ENCODE measurements at regions not wholly inside any gene's neighbourhood (a gene's known extent, or its start where the extent isn't known, plus 50 kb on each side); places are given as distances from the start of the nearest gene placed in this dataset.

DNA sequence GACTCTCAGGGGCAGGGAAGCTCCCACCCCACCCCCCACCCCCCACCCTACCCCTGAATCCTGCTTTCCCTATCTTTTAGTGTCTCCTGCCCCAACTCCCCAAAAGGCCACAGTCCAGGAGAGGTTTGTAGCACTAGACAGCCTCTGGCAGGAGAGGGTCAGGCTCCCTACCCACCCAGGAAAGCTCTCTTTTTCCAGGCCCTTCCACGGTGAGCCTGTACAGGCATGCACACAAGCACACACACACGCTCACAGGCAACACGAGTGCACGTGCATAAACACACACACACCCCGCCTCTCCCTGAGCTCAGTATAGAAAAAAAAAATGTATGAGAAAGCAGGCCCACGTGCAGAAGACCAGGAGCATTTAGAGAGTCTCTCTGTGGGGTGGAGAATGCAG is 414.0 kb downstream of the MN1 start:
- Histone ChIP-seq H3K27ac (ENCODE audit: low read depth, low read length, poor library complexity, severe bottlenecking) (no peak overlapping the region), H3K27me3 (replicated peaks; ENCODE audit: insufficient read depth, low read depth, low read length, poor library complexity) (no peaks in the 10 kb centered on the region), H3K36me3 (ENCODE audit: insufficient read depth, low read length, poor library complexity, severe bottlenecking) (no peaks in the 10 kb centered on the region), H3K4me1 (ENCODE audit: insufficient read depth, low read length, poor library complexity, severe bottlenecking) (peaks cover 7% of the 10 kb centered on the region), H3K4me3 (ENCODE audit: low read depth, low read length, poor library complexity, severe bottlenecking) (no peak overlapping the region), H3K9me3 (ENCODE audit: low read depth, low read length, poor library complexity, severe bottlenecking) (no peaks in the 10 kb centered on the region)
- no TSS peak for BruUV-seq (replicated peaks)
- intact Hi-C loops (cut with micrococcal nuclease; ENCODE audit: unreplicated experiment), result no loop called here
- no peak for DNase-seq (ENCODE audit: low spot score)
- POLR2A ChIA-PET (ENCODE audit: low non-redundant PET), result no interaction called here
- no peak for TF ChIP-seq EZH2 (IDR thresholded peaks at IDR 0.05; ENCODE audit: borderline replicate concordance, low read depth, low read length, poor library complexity, severe bottlenecking)
- no peak for TF ChIP-seq CTCF (conservative IDR thresholded peaks at IDR 0.05; ENCODE audit: low read depth, low read length)
- CTCF ChIA-PET, result no interaction called here

DNA sequence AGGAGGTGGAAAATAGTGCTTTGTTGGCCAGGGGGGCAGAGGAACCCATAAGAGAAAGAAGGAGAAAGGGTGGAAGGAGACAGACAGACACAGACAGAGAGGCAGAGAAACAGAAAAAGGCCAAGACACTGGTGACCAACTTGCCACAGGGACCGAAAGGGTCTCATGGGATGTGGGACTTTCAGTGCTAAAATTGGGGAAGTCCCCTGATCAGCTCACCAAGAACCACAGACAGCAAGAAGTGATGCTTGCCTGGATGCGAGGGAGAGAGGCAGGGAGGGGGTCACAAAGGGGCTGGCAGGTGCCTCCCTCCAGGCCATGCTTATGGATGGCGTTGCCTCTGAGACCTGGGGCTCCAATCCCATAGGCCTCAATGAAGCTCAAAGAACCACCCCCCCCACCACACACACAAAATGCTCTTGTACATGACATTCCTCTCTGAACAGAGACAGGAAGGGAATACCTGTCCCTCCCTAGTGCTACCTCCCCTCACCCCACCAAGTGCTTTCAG is 413.4 kb downstream of the MN1 start:
- no TSS peak for BruUV-seq (replicated peaks)
- ChIA-PET POLR2A (ENCODE audit: low non-redundant PET) (no interaction called here), CTCF (no interaction called here)
- H3K36me3 ChIP-seq (ENCODE audit: insufficient read depth, low read length, poor library complexity, severe bottlenecking), result no peaks in the 10 kb centered on the region
- TF ChIP-seq EZH2 (IDR thresholded peaks at IDR 0.05; ENCODE audit: borderline replicate concordance, low read depth, low read length, poor library complexity, severe bottlenecking), result no peak
- TF ChIP-seq CTCF (conservative IDR thresholded peaks at IDR 0.05; ENCODE audit: low read depth, low read length), result no peak
- no peak overlapping the region for H3K4me3 ChIP-seq (ENCODE audit: low read depth, low read length, poor library complexity, severe bottlenecking)
- H3K27ac ChIP-seq (ENCODE audit: low read depth, low read length, poor library complexity, severe bottlenecking), result no peak overlapping the region
- no peak for DNase-seq (ENCODE audit: low spot score)
- H3K4me1 ChIP-seq (ENCODE audit: insufficient read depth, low read length, poor library complexity, severe bottlenecking), result peaks cover 7% of the 10 kb centered on the region
- intact Hi-C loops (cut with micrococcal nuclease; ENCODE audit: unreplicated experiment), result no loop called here
- H3K27me3 ChIP-seq (replicated peaks; ENCODE audit: insufficient read depth, low read depth, low read length, poor library complexity), result no peaks in the 10 kb centered on the region
- no peaks in the 10 kb centered on the region for H3K9me3 ChIP-seq (ENCODE audit: low read depth, low read length, poor library complexity, severe bottlenecking)

DNA sequence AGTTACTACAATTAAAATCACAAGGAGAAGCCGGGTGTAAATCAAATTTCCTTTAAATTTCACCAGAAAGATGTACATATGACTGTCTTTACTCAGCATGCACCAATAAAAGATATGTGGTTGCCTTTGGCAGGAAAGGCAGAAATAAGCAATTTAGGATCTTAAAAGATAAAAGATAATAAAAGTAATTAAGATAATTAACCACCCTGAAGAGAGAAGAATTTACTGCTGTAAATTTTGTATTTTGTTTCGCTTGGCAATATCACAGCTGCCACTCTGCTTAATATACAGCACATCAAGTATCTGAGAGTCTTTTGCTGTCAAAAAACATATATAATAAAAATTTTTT is 411.9 kb downstream of the MN1 start:
- no TSS peak for BruUV-seq (replicated peaks)
- ChIA-PET POLR2A (ENCODE audit: low non-redundant PET) (no interaction called here), CTCF (no interaction called here)
- Histone ChIP-seq H3K4me3 (ENCODE audit: low read depth, low read length, poor library complexity, severe bottlenecking) (no peak overlapping the region), H3K9me3 (ENCODE audit: low read depth, low read length, poor library complexity, severe bottlenecking) (no peaks in the 10 kb centered on the region), H3K27me3 (replicated peaks; ENCODE audit: insufficient read depth, low read depth, low read length, poor library complexity) (no peaks in the 10 kb centered on the region), H3K27ac (ENCODE audit: low read depth, low read length, poor library complexity, severe bottlenecking) (no peak overlapping the region), H3K36me3 (ENCODE audit: insufficient read depth, low read length, poor library complexity, severe bottlenecking) (no peaks in the 10 kb centered on the region), H3K4me1 (ENCODE audit: insufficient read depth, low read length, poor library complexity, severe bottlenecking) (peaks cover 7% of the 10 kb centered on the region)
- DNase-seq (ENCODE audit: low spot score), result no peak
- intact Hi-C loops (cut with micrococcal nuclease; ENCODE audit: unreplicated experiment), result no loop called here
- no peak for TF ChIP-seq EZH2 (IDR thresholded peaks at IDR 0.05; ENCODE audit: borderline replicate concordance, low read depth, low read length, poor library complexity, severe bottlenecking)
- no peak for TF ChIP-seq CTCF (conservative IDR thresholded peaks at IDR 0.05; ENCODE audit: low read depth, low read length)

Measured in A673 (cell line).